GM21390 (cell line): ENCODE measurements at regions not wholly inside any gene's neighbourhood (a gene's known extent, or its start where the extent isn't known, plus 50 kb on each side); places are given as distances from the start of the nearest gene placed in this dataset.

Source experiments
- ATAC-seq: cut with Tn5 transposase; IDR thresholded peaks from one replicate; pipeline ENCODE4 v1.9.1; 2021; ENCODE audit not compliant: unreplicated experiment

- no peak for ATAC-seq
Measured at GRCh38 chr1:172883387-172883791, 167.4 kb downstream of the TNFSF18 start.

- ATAC-seq, result no peak
Measured at GRCh38 chr1:172883844-172884243, 166.9 kb downstream of the TNFSF18 start.

- ATAC-seq, result no peak
Measured at GRCh38 chr1:172885411-172885810, 165.3 kb downstream of the TNFSF18 start.

GRCh38 chr1:172885971-172886370, 164.8 kb downstream of the TNFSF18 start:
- no peak for ATAC-seq

DNA sequence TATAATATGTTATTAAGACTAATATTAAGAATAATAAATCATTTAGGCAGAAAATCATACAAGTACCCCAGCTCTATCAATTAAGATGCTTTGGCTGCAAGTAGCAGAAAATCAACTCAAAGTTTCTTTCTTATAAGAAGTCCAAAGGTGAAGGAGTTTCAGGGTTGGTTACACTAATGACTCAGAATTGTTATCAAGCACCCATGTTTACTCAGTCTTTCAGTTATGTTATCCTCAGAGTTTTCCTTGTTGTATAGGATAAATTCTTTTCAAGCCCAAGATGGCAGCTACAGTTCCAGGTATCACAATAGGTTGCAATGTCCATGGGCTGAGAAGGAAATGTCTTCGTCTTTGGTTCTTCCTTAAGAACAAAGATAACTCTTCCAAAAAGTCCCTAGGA, 163.6 kb downstream of the TNFSF18 start:
- no peak for ATAC-seq

DNA sequence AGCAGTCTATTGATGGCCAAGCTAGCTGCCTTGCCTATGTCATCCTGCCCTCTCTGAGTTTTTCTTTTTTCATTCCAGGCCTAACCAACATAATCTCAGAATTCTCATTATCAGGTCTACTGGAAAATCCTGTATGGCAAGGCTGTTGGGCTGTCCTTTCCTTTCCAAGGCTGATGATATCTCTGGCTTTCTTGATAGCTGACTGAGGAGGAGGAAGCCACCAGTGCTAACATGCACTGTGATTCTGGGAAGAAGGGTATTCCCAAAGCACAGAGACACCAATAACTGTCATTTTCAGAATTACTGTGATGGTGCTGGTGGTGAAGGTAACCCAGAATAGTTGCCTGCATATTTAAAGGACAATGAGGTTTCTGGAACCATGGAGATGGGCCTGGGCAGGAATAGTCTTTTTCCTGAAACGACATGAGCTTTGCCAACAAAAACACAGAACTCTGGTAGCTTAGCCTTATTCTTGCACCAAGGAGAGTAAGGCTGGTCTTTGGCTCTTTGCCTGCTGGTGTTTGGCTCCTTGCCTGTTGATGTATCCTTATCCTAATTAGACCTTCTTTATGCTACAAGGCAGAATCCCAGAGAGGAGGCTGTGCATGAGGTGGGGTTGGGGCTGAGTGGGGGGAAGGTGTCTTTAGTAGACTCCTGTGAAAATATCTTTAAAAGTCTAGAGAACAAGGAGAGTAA, 157.4 kb downstream of the TNFSF18 start:
- ATAC-seq, result no peak

GRCh38 chr1:172894349-172895049, 156.2 kb downstream of the TNFSF18 start:
- no peak for ATAC-seq

GRCh38 chr1:172895050-172895460, 155.7 kb downstream of the TNFSF18 start:
- ATAC-seq, result peak; percentile 82

GRCh38 chr1:172895761-172896160, 155.0 kb downstream of the TNFSF18 start:
- ATAC-seq, result no peak

- no peak for ATAC-seq
Measured at GRCh38 chr1:172897738-172898137, 153.0 kb downstream of the TNFSF18 start.

- ATAC-seq, result no peak
Measured at GRCh38 chr1:172898866-172899265, 151.9 kb downstream of the TNFSF18 start.

GRCh38 chr1:172900376-172900997, 150.3 kb downstream of the TNFSF18 start:
- no peak for ATAC-seq

- no peak for ATAC-seq
Measured at GRCh38 chr1:172902200-172902599, 148.5 kb downstream of the TNFSF18 start.

DNA sequence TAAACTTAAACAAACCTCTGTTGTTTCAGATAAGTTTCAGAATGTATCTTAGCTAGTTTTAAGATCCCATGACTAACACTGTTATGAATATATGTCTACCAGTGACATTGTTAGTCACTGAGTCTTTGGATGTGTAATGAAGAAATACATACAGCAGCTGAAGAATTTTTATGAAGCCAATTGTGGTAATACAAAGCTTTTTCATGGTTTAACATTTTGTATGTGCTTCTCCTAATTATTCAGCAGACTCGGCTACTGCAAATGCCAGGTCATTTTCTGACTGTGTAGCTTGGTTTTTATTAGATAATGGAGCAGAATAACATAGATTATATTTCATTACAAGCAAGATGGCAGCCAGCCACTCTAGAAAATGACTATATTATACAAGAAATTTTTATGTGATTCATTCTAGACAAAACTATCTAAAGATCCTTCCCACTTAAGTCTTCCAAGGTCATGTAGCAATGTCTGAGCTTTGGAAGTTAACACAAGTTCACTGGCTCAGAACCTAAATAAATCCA, 147.8 kb downstream of the TNFSF18 start:
- no peak for ATAC-seq

DNA sequence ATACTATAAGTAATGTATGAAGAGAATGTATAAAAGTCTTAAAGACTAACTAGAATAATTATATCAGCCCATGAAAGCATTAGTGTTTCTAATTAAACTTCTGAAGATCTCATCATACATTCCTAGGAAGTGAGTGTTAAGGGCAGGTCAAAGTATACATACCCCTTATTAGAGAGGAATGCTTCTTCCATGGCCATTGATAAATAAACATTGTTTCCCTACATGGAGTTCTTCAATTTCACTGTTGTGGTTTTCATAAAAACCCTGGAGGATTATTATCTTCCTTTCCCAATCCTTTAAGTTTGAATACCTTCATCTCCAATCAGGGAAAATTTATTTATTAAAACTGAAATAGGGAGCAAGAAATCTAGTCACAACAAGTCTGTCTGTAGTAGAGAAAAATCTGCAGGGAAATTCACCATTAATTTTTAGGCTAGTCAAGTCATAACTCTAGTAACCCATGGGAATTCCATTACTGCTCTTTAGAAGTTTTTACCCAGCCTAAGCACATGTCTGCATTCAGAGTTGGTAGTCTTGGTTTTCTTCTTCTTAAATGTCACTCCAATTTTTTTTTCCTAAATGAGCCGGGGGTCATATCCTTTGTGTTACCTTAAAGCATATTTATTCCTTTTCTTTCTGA, 147.0 kb downstream of the TNFSF18 start:
- ATAC-seq, result no peak

DNA sequence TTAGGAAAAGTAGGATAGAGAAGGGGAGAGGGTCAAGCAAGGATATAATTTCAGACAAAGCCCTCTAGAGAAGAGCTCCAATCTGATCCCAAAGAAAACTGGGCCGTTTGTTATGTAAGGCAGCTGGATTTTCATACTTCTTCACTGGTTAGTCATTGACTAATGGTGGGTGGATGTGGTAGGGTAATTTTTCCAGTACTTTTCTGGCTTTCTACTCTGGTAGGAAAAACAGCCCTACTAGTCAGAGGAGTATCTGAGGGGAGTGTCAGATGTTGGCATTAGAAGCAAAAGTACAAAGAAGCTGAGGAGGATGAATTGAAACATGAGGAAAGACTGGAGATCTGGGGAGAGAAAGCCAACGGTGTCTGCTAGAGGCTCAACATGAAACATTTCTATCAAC, 145.3 kb downstream of the TNFSF18 start:
- ATAC-seq, result no peak

DNA sequence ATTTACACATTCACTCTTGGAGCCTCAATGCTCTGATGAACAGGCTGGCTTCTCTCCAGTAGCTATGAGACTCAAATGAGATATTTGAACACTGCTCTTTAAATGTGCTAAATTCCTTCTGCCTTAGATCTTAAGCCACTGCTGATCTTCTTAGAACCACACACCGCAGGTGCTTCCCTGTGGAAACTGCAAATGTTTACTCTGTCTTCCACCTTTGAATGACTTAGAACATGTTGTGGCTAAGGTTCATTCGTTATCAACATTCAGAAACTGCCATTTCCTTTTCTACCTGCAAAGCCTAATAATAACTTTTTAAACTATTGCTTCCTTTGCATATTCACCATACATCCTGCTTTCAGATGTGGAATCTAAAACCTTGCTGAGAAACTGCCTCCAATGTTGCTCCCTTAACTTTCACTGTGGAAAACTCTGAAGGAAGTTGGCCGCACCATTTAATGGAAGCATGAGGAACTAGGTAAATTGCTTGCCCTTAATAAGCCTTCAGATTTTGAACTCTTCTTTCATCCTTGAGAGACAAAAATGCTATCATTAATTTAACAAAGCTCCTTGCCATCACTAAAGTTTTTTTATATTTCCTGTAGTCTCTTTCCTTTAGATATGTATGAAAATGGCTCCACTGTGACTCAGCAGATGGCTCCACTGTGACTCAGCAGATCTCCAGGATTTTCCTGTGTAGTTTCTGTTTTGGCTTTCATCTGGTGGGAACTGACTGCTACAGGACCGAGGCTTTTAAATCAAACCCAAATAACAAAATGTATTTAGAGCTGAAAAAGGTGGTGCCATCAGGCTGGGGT, 143.8 kb downstream of the TNFSF18 start:
- ATAC-seq, result no peak

DNA sequence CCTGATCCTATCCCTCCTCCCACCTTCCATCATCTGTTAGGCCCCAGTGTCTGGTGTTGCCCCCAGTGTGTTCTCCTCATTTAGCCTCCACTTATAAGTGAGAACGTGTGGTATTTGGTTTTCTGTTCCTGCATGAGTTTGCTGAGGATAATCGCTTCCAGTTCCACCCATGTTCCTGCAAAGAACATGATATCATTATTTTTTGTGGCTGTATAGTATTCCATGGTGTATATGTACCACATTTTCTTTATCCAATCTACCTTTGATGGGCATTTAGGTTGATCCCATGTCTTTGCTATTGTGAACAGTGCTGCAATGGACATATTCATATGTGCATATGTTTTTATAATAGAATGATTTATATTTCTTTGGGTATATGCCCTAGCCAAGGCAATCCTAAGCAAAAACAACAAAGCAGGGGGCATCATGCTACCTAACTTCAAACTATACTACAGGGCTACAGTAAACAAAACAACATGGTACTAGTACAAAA, 142.9 kb downstream of the TNFSF18 start:
- no peak for ATAC-seq

DNA sequence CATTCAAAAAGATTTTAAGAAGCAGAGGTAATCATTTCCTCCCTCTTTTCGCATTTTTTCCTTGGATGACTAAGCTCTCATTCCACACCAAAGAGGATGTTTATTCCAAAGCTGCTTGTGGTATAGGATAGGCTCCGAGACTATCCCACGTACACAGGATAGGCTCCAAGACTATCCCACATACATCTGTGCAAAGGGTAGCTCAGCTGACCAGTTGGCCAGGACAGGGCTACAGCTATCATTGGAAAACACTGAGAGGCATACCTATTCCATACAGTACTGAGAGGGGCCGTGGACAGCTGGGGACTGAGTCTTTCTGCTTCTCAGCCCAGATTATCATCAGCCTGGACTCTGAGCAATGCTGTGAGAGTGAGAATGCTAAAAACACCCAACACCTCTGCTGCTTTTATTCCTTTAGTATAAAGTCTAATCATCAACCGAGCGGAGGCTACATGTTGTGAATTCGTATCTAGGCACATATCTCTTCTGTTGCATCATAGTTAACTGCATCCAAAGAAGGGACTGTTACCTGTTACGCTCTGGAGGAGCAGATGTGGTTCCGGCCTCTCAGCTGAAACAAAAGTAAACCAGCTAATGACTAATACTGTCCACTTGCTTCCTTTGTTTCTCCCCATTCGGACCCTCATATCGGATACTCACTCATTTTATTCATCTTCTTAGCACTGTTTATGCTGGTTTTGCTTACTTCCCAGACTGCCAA, 141.0 kb downstream of the TNFSF18 start:
- ATAC-seq, result no peak

GRCh38 chr1:172912765-172913260, 137.9 kb downstream of the TNFSF18 start:
- no peak for ATAC-seq
